K562 (cell line): ENCODE measurements at regions not wholly inside any gene's neighbourhood (a gene's known extent, or its start where the extent isn't known, plus 50 kb on each side); places are given as distances from the start of the nearest gene placed in this dataset.

Experiments used
- ATAC-seq: fragments of 200-7000 bp; cut with Tn5 transposase; 3 replicates; pipeline ENCODE4 v1.9.1; 2020; ENCODE audit warnings: moderate library complexity
- BruUV-seq: library from RNA; stranded (reverse); fragments of 400-500 nt; replicated peaks from 2 replicates; lab custom pipeline; 2021; lab: Mats Ljungman, UMichigan
- CTCF ChIA-PET: fragments of 300-600 bp; formaldehyde crosslinking; extraction: SDS; loops from one replicate; lab custom pipeline; 2021; ENCODE audit warnings: low intra/inter-chr PET ratio; lab: Yijun Ruan, JAX
- POLR2A ChIA-PET: fragments of 300-600, 350-650 bp; sonication (Branson Sonifier 250); formaldehyde crosslinking; extraction: SDS; loops from one replicate; lab custom pipeline; 2021; ENCODE audit warnings: antibody characterized with exemption, inconsistent platforms; lab: Yijun Ruan, JAX
- DNase-seq, 4 experiments: peaks; one replicate each; pipeline versions ENCODE4 v3.0.0 to v3.0.0-alpha.2; 2011 to 2018; ENCODE audit warnings: low spot score in 3 of 4, mixed read lengths in 3 of 4; ENCODE audit errors: extremely low read depth in 1 of 4
- FAIRE-seq: peaks from 2 replicates; lab custom pipeline; 2011; peaks lifted over from hg19 to GRCh38; lab: Jason Lieb, UNC
- H2AFZ ChIP-seq: 2 replicates; pipeline ENCODE4 v1.6.0; 2011; ENCODE audit warnings: low read depth, low read length, control low read depth, inconsistent platforms
- H3K27ac ChIP-seq: fragments of 200-600 bp; 3 replicates; pipeline ENCODE4 v1.8.0; 2011; ENCODE audit warnings: low read depth, mild to moderate bottlenecking, control low read depth, inconsistent platforms, low read length, moderate library complexity, mixed read lengths; ENCODE audit errors: extremely low read depth
- H3K27me3 ChIP-seq, 2 experiments: fragments of 300-600 bp in 1 of 2; 2 replicates in 1 of 2; 3 replicates in 1 of 2; pipeline versions ENCODE4 v1.6.0 to v1.8.0; 2011; ENCODE audit warnings: inconsistent platforms in 2 of 2, low read length in 2 of 2, mild to moderate bottlenecking in 1 of 2, mixed read lengths in 1 of 2, moderate library complexity in 1 of 2; ENCODE audit not compliant: control insufficient read depth in 2 of 2, insufficient read depth in 2 of 2
- H3K36me3 ChIP-seq: fragments of 300-600 bp; 3 replicates; pipeline ENCODE4 v1.8.0; 2011; ENCODE audit warnings: mild to moderate bottlenecking, low read length, inconsistent platforms; ENCODE audit not compliant: control insufficient read depth, insufficient read depth
- H3K4me1 ChIP-seq, 2 experiments: fragments of 200-600 bp in 1 of 2; replicated peaks in 1 of 2; 2 replicates in 1 of 2; 3 replicates in 1 of 2; pipeline versions ENCODE4 v1.5.1 to v1.8.0; 2011; ENCODE audit warnings: inconsistent platforms in 2 of 2, low read length in 2 of 2, mild to moderate bottlenecking in 1 of 2, mixed read lengths in 1 of 2, moderate library complexity in 1 of 2; ENCODE audit not compliant: control insufficient read depth in 2 of 2, insufficient read depth in 2 of 2
- H3K4me2 ChIP-seq: 2 replicates; pipeline ENCODE4 v1.6.1; 2011; ENCODE audit warnings: low read length, control low read depth, inconsistent platforms, mixed read lengths; ENCODE audit not compliant: insufficient read depth
- H3K4me3 ChIP-seq: fragments of 200-600 bp; sonication (generic), shearing (Covaris generic); 2 replicates; pipeline ENCODE4 v1.5.1; 2016; ENCODE audit warnings: control low read depth, inconsistent platforms
- H3K79me2 ChIP-seq: fragments of 200-600 bp; 3 replicates; pipeline ENCODE4 v1.8.0; 2011; ENCODE audit warnings: low read length, inconsistent platforms; ENCODE audit not compliant: control insufficient read depth, insufficient read depth
- H3K9ac ChIP-seq, 2 experiments: 2 replicates each; pipeline versions ENCODE4 v1.6.0 to v1.6.1; 2011; ENCODE audit warnings: low read depth in 2 of 2, low read length in 2 of 2, control low read depth in 1 of 2, inconsistent platforms in 1 of 2, mild to moderate bottlenecking in 1 of 2, mixed read lengths in 1 of 2; ENCODE audit not compliant: insufficient read depth in 1 of 2
- H3K9me1 ChIP-seq: one replicate; pipeline ENCODE4 v1.6.0; 2011; ENCODE audit warnings: inconsistent platforms, mild to moderate bottlenecking, low read length, moderate library complexity; ENCODE audit not compliant: control insufficient read depth, insufficient read depth
- H3K9me3 ChIP-seq: replicated peaks from 2 replicates; pipeline ENCODE4 v1.5.1; 2011; ENCODE audit warnings: low read depth, low read length, inconsistent platforms; ENCODE audit not compliant: control insufficient read depth, insufficient read depth
- H4K20me1 ChIP-seq: replicated peaks from 2 replicates; pipeline ENCODE4 v1.6.1; 2011; ENCODE audit warnings: low read length, inconsistent platforms, mixed read lengths; ENCODE audit not compliant: control insufficient read depth, insufficient read depth
- BACH1 ChIP-seq: fragments of 200-800 bp; sonication (Bioruptor generic); IDR thresholded peaks from 2 replicates; pipeline ENCODE4 v1.6.1; 2016; ENCODE audit warnings: missing genetic modification characterization, missing compliant biosample characterization
- FOXP1 ChIP-seq: sonication (generic); formaldehyde crosslinking; IDR thresholded peaks from 2 replicates; pipeline ENCODE4 v1.8.0; 2022; ENCODE audit warnings: mild to moderate bottlenecking, missing genetic modification reagents
- GTF2A2 ChIP-seq: IDR thresholded peaks from 2 replicates; pipeline ENCODE4 v1.6.1; 2016; ENCODE audit warnings: mild to moderate bottlenecking, missing genetic modification characterization, missing compliant biosample characterization
- MED1 ChIP-seq: sonication (generic); formaldehyde crosslinking; IDR thresholded peaks from 2 replicates; pipeline ENCODE4 v1.8.1; 2023; ENCODE audit warnings: missing genetic modification reagents, borderline replicate concordance
- NUFIP1 ChIP-seq: fragments of 450-650 bp; IDR thresholded peaks from 2 replicates; pipeline ENCODE4 v1.6.1; 2018; ENCODE audit not compliant: partially characterized antibody
- RBM25 ChIP-seq: fragments of 200-400 bp; formaldehyde crosslinking; IDR thresholded peaks from 2 replicates; pipeline ENCODE4 v1.6.1; 2018; ENCODE audit warnings: low read length, low read depth, moderate library complexity; ENCODE audit not compliant: severe bottlenecking
- TEAD1 ChIP-seq, 2 experiments: fragments of 450-650 bp in 1 of 2; sonication (generic) in 1 of 2; formaldehyde crosslinking; IDR thresholded peaks; 2 replicates each; pipeline versions ENCODE4 v1.4.0 to v1.8.0; 2020 to 2022; ENCODE audit warnings: mild to moderate bottlenecking in 2 of 2, missing genetic modification reagents in 1 of 2
- ZNF274 ChIP-seq: IDR thresholded peaks from 2 replicates; pipeline ENCODE4 v1.6.1; 2011; ENCODE audit warnings: low read depth, mild to moderate bottlenecking, low read length, moderate library complexity, borderline replicate concordance
- ZNF668 ChIP-seq: fragments of 250-450 bp; sonication (Bioruptor Pico); IDR thresholded peaks from 2 replicates; pipeline ENCODE4 v1.8.0; 2022; ENCODE audit warnings: mild to moderate bottlenecking, inconsistent platforms
- ZNF77 ChIP-seq: fragments of 250-450 bp; sonication (Bioruptor Pico); IDR thresholded peaks from 2 replicates; pipeline ENCODE4 v1.5.0; 2020
- ZZZ3 ChIP-seq: fragments of 450-650 bp; IDR thresholded peaks from 2 replicates; pipeline ENCODE4 v1.6.1; 2016; ENCODE audit warnings: antibody characterized with exemption, mild to moderate bottlenecking, moderate library complexity
- WGBS: fragments of 100-300 bp; shearing (Covaris generic); methylation state at CpG from one replicate; pipeline ENCODE4 v1.1.6; 2016; ENCODE audit warnings: low coverage, mixed read lengths; ENCODE audit not compliant: insufficient coverage; ENCODE audit errors: missing lambda C conversion rate; 5-methylcytosine and 5-hydroxymethylcytosine counted together
- in situ Hi-C: fragments of 300-500 bp; cut with MboI; formaldehyde crosslinking; loops from 4 replicates; pipeline ENCODE4 v1.15.0; 2018; ENCODE audit warnings: inconsistent platforms, mixed read lengths
- intact Hi-C: fragments of 100-400 bp; cut with micrococcal nuclease; formaldehyde crosslinking; loops from 2 replicates; pipeline ENCODE4 v1.14.2; 2022
- TF ChIP-seq, protein P1 (sequence below): fragments of 450-650 bp; formaldehyde crosslinking; IDR thresholded peaks from 2 replicates; pipeline ENCODE4 v1.4.0; 2020; ENCODE audit warnings: mild to moderate bottlenecking
- TF ChIP-seq, protein P2 (sequence below): fragments of 250-450 bp; sonication (Bioruptor Pico); IDR thresholded peaks from 2 replicates; pipeline ENCODE4 v1.5.0; 2020; ENCODE audit warnings: mild to moderate bottlenecking, borderline replicate concordance

DNA sequence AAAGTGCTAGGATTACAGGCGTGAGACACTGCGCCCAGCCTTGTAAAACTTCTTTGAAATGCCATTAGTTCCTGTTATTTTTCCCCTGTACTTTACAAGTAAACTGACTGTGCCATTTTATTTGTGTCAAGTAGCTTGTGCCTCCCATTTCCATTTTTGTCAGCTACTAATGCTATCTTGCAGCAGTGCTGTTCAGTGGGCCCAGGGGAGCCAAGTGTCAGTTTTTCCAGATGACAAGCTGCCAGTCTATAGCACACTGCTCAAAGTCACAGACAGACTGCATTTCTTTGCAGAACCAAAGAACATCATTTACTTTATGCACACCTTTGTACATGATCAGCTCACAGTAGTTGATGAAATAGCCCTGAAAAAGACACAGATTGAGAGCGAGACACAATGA is 901.3 kb upstream of the CDH2 start:
- H3K4me3 ChIP-seq: no peak overlapping the region
- no peak overlapping the region for H3K9ac ChIP-seq
- intact Hi-C loops: no loop called here
- DNase-seq (no peak), ATAC-seq (no peak), FAIRE-seq (no peak)
- H3K4me1 ChIP-seq: no peaks in the 10 kb centered on the region
- BruUV-seq: no TSS peak
- H3K36me3 ChIP-seq: no peaks in the 10 kb centered on the region
- no peaks in the 10 kb centered on the region for H3K9me1 ChIP-seq
- no peaks in the 10 kb centered on the region for H3K79me2 ChIP-seq
- ChIA-PET POLR2A (interaction anchor here (0.7 kb wide), 1 partner anchor 9 kb away, joined by 3 read pairs; no protein-coding TSS in a partner anchor), CTCF (no interaction called here)
- H3K27ac ChIP-seq: no peak overlapping the region
- no peak overlapping the region for H3K4me2 ChIP-seq
- no peaks in the 10 kb centered on the region for H3K27me3 ChIP-seq
- in situ Hi-C loops: no loop called here
- TF ChIP-seq, protein P1, sequence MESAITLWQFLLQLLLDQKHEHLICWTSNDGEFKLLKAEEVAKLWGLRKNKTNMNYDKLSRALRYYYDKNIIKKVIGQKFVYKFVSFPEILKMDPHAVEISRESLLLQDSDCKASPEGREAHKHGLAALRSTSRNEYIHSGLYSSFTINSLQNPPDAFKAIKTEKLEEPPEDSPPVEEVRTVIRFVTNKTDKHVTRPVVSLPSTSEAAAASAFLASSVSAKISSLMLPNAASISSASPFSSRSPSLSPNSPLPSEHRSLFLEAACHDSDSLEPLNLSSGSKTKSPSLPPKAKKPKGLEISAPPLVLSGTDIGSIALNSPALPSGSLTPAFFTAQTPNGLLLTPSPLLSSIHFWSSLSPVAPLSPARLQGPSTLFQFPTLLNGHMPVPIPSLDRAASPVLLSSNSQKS: no peak
- TF ChIP-seq MED1 (CRISPR knock-in tag): no peak
- TF ChIP-seq TEAD1 (CRISPR knock-in tag; IDR thresholded peaks at IDR 0.05): no peak
- TF ChIP-seq ZNF77 (CRISPR knock-in tag): no peak
- no peak for TF ChIP-seq ZNF274
- TF ChIP-seq, protein P2, sequence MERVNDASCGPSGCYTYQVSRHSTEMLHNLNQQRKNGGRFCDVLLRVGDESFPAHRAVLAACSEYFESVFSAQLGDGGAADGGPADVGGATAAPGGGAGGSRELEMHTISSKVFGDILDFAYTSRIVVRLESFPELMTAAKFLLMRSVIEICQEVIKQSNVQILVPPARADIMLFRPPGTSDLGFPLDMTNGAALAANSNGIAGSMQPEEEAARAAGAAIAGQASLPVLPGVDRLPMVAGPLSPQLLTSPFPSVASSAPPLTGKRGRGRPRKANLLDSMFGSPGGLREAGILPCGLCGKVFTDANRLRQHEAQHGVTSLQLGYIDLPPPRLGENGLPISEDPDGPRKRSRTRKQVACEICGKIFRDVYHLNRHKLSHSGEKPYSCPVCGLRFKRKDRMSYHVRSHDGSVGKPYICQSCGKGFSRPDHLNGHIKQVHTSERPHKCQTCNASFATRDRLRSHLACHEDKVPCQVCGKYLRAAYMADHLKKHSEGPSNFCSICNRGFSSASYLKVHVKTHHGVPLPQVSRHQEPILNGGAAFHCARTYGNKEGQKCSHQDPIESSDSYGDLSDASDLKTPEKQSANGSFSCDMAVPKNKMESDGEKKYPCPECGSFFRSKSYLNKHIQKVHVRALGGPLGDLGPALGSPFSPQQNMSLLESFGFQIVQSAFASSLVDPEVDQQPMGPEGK: no peak
- no peak for TF ChIP-seq ZNF668 (CRISPR knock-in tag)
- no peak for TF ChIP-seq NUFIP1
- TF ChIP-seq BACH1: no peak
- TF ChIP-seq FOXP1 (CRISPR knock-in tag): no peak
- TF ChIP-seq ZZZ3: no peak
- TF ChIP-seq GTF2A2 (tag): no peak
- no peak for TF ChIP-seq RBM25
- H2AFZ ChIP-seq: no peak overlapping the region
- peaks cover 2% of the 10 kb centered on the region; the same call in 1 of the 2 replicates for H3K9me3 ChIP-seq
- H4K20me1 ChIP-seq: no peaks in the 10 kb centered on the region
- WGBS: 7% methylated on average over 3 of the region's 3 CpGs
